Endothelial cell of umbilical vein (primary cell): ENCODE measurements at regions not wholly inside any gene's neighbourhood (a gene's known extent, or its start where the extent isn't known, plus 50 kb on each side); places are given as distances from the start of the nearest gene placed in this dataset.

ENCODE experiments used
- CTCF ChIP-seq, 2 donors: IDR thresholded peaks; 1 replicate in 1 of 2; 2 replicates in 1 of 2; pipeline ENCODE4 v1.5.1; 2011; ENCODE audit warnings: low read length in 2 of 2, mild to moderate bottlenecking in 2 of 2, moderate library complexity in 2 of 2, control low read depth in 1 of 2, inconsistent platforms in 1 of 2, low read depth in 1 of 2; ENCODE audit not compliant: insufficient read depth in 1 of 2; ENCODE audit errors: extremely low read depth in 1 of 2
- EZH2 ChIP-seq: IDR thresholded peaks from 2 replicates; pipeline ENCODE4 v1.6.1; 2012; ENCODE audit warnings: borderline replicate concordance, low read depth, mild to moderate bottlenecking, moderate library complexity, low read length, inconsistent platforms; ENCODE audit not compliant: severe bottlenecking
- FOS ChIP-seq: IDR thresholded peaks from 2 replicates; pipeline ENCODE4 v1.6.1; 2011; ENCODE audit warnings: mild to moderate bottlenecking, low read length, moderate library complexity, borderline replicate concordance; ENCODE audit not compliant: insufficient read depth
- POLR2A ChIP-seq: IDR thresholded peaks from 2 replicates; pipeline ENCODE4 v1.6.1; 2012; ENCODE audit warnings: low read depth, mild to moderate bottlenecking, control low read depth, low read length
- POLR2AphosphoS5 ChIP-seq: IDR thresholded peaks from 2 replicates; pipeline ENCODE4 v1.6.1; 2012; ENCODE audit warnings: low read depth, mild to moderate bottlenecking, control low read depth, low read length, moderate library complexity; ENCODE audit not compliant: insufficient read depth

GRCh38 chr4:92111493-92111892 lies 192.3 kb upstream of the GRID2 start:
- TF ChIP-seq CTCF (IDR thresholded peaks at IDR 0.05; ENCODE audit: extremely low read depth in 1 of 2, insufficient read depth in 1 of 2, low read depth in 1 of 2, low read length in 2 of 2) (no peak), POLR2A (no peak), POLR2AphosphoS5 (no peak), EZH2 (no peak), FOS (no peak)
